ENCODE measurements at regions not wholly inside any gene's neighbourhood (a gene's known extent, or its start where the extent isn't known, plus 50 kb on each side); places are given as distances from the start of the nearest gene placed in this dataset.

GRCh38 chr20:48042628-48043027 is 257.3 kb upstream of the SULF2 start:
- TF ChIP-seq TEAD4 (IDR thresholded peaks at IDR 0.05) (no peak), FOXM1 (IDR thresholded peaks at IDR 0.05; ENCODE audit: borderline replicate concordance, low read depth) (no peak), EGR1 (IDR thresholded peaks at IDR 0.05) (no peak), CEBPB (IDR thresholded peaks at IDR 0.05) (no peak)

- no peak for TF ChIP-seq FOXM1 (IDR thresholded peaks at IDR 0.05; ENCODE audit: borderline replicate concordance, low read depth)
- no peak for TF ChIP-seq USF1 (IDR thresholded peaks at IDR 0.05)
- no peak for TF ChIP-seq ZBTB7A (IDR thresholded peaks at IDR 0.05; ENCODE audit: low read depth)
- no peak for TF ChIP-seq YY1 (IDR thresholded peaks at IDR 0.05; ENCODE audit: low read depth)
- TF ChIP-seq NFIC (IDR thresholded peaks at IDR 0.05): no peak
- TF ChIP-seq EP300 (IDR thresholded peaks at IDR 0.05; ENCODE audit: borderline replicate concordance): no peak
- no peak for TF ChIP-seq MAX (IDR thresholded peaks at IDR 0.05)
- no peak for TF ChIP-seq CREB1 (IDR thresholded peaks at IDR 0.05; ENCODE audit: low read depth)
- TF ChIP-seq REST (IDR thresholded peaks at IDR 0.05; ENCODE audit: low read depth): no peak
- TF ChIP-seq EGR1 (IDR thresholded peaks at IDR 0.05): no peak
- no peak for TF ChIP-seq TCF12 (IDR thresholded peaks at IDR 0.05; ENCODE audit: low read depth)
- no peak for TF ChIP-seq CEBPB (IDR thresholded peaks at IDR 0.05)
- TF ChIP-seq RAD21 (IDR thresholded peaks at IDR 0.05; ENCODE audit: low read depth): no peak
- no peak for TF ChIP-seq TEAD4 (IDR thresholded peaks at IDR 0.05)
- no peak for TF ChIP-seq TAF1 (IDR thresholded peaks at IDR 0.05; ENCODE audit: low read depth)
Measured at GRCh38 chr20:48041078-48041780, 255.9 kb upstream of the SULF2 start.

GRCh38 chr20:48040491-48040890 is 255.2 kb upstream of the SULF2 start:
- no peak for TF ChIP-seq TCF12 (IDR thresholded peaks at IDR 0.05; ENCODE audit: low read depth)
- no peak for TF ChIP-seq CREB1 (IDR thresholded peaks at IDR 0.05; ENCODE audit: low read depth)
- TF ChIP-seq USF1 (IDR thresholded peaks at IDR 0.05): no peak
- no peak for TF ChIP-seq REST (IDR thresholded peaks at IDR 0.05; ENCODE audit: low read depth)
- TF ChIP-seq EP300 (IDR thresholded peaks at IDR 0.05; ENCODE audit: borderline replicate concordance): no peak
- no peak for TF ChIP-seq EGR1 (IDR thresholded peaks at IDR 0.05)
- TF ChIP-seq RAD21 (IDR thresholded peaks at IDR 0.05; ENCODE audit: low read depth): no peak
- TF ChIP-seq TEAD4 (IDR thresholded peaks at IDR 0.05): no peak
- no peak for TF ChIP-seq YY1 (IDR thresholded peaks at IDR 0.05; ENCODE audit: low read depth)
- TF ChIP-seq ZBTB7A (IDR thresholded peaks at IDR 0.05; ENCODE audit: low read depth): no peak
- no peak for TF ChIP-seq FOXM1 (IDR thresholded peaks at IDR 0.05; ENCODE audit: borderline replicate concordance, low read depth)
- no peak for TF ChIP-seq TAF1 (IDR thresholded peaks at IDR 0.05; ENCODE audit: low read depth)
- TF ChIP-seq CEBPB (IDR thresholded peaks at IDR 0.05): no peak
- no peak for TF ChIP-seq MAX (IDR thresholded peaks at IDR 0.05)
- no peak for TF ChIP-seq NFIC (IDR thresholded peaks at IDR 0.05)

- TF ChIP-seq FOXM1 (IDR thresholded peaks at IDR 0.05; ENCODE audit: borderline replicate concordance, low read depth): no peak
- TF ChIP-seq TAF1 (IDR thresholded peaks at IDR 0.05; ENCODE audit: low read depth): no peak
- no peak for TF ChIP-seq USF1 (IDR thresholded peaks at IDR 0.05)
- TF ChIP-seq TEAD4 (IDR thresholded peaks at IDR 0.05): no peak
- TF ChIP-seq ZBTB7A (IDR thresholded peaks at IDR 0.05; ENCODE audit: low read depth): no peak
- TF ChIP-seq MAX (IDR thresholded peaks at IDR 0.05): no peak
- no peak for TF ChIP-seq EGR1 (IDR thresholded peaks at IDR 0.05)
- TF ChIP-seq REST (IDR thresholded peaks at IDR 0.05; ENCODE audit: low read depth): no peak
- no peak for TF ChIP-seq EP300 (IDR thresholded peaks at IDR 0.05; ENCODE audit: borderline replicate concordance)
- no peak for TF ChIP-seq TCF12 (IDR thresholded peaks at IDR 0.05; ENCODE audit: low read depth)
- no peak for TF ChIP-seq RAD21 (IDR thresholded peaks at IDR 0.05; ENCODE audit: low read depth)
- no peak for TF ChIP-seq YY1 (IDR thresholded peaks at IDR 0.05; ENCODE audit: low read depth)
- TF ChIP-seq CREB1 (IDR thresholded peaks at IDR 0.05; ENCODE audit: low read depth): no peak
- TF ChIP-seq NFIC (IDR thresholded peaks at IDR 0.05): no peak
- TF ChIP-seq CEBPB (IDR thresholded peaks at IDR 0.05): no peak
Measured at GRCh38 chr20:48040051-48040450, 254.8 kb upstream of the SULF2 start.

Data from Ishikawa (cell line).